ENCODE measurements at regions not wholly inside any gene's neighbourhood (a gene's known extent, or its start where the extent isn't known, plus 50 kb on each side); places are given as distances from the start of the nearest gene placed in this dataset.
"Not testable (repeated sequence)": the region's sequence is repeated elsewhere in the genome, so short reads cannot be mapped to it uniquely, and the experiment has no call there.

- DNase-seq: peak; percentile 4
These were observed 68.5 kb downstream of the CDC14C start for GRCh38 chr7:48992816-48993215.

- peak; percentile 34 for DNase-seq
These were observed 77.3 kb downstream of the CDC14C start for GRCh38 chr7:49001610-49002033.

- DNase-seq: no peak
These were observed 86.4 kb downstream of the CDC14C start for GRCh38 chr7:49010717-49011116.

DNA sequence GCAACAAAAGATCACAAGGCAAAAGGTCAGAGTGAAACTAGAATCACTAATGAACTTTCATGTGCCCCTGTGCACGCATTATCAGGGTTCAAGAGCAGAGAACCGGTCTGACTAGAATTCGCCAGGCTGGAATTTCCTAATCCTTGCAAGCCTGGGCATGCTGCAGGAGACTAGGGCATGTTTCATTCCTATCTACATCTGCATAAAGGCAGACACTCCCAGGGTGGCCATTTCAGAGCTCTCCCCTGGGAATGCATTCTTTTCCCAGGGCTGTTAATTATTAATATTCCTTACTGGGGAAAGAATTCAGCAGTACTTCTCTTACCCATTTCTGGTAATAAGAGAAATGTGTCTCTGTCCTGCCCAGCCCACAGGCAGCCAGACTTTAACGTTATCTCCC, 90.5 kb downstream of the CDC14C start:
- DNase-seq: no peak

GRCh38 chr7:49020145-49020544, 95.8 kb downstream of the CDC14C start:
- no peak for DNase-seq

- DNase-seq: no peak
These were observed 98.1 kb downstream of the CDC14C start for GRCh38 chr7:49022448-49022847.

- DNase-seq: no peak
These were observed 99.3 kb downstream of the CDC14C start for GRCh38 chr7:49023345-49024328.

DNA sequence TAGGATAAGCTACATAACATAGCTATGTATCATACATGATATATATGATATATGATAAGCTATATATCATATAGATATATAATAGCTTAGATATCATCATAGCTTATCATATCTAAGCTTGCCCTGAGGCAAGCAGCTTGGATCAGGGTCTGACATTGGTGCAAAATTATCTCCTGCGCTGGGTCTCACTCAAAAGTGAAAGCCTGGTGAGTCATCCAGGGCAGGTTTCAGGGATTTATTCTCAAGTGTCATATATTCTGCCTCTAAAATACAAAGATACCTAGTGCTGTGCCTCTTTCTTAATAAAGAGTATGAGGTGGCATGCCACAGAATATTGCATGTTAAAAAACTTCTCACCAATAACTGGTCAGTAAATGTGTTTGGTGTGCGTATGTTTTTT, 105.9 kb downstream of the CDC14C start:
- DNase-seq: no peak

GRCh38 chr7:49033140-49033539, 108.8 kb downstream of the CDC14C start:
- DNase-seq: not testable (repeated sequence)

DNA sequence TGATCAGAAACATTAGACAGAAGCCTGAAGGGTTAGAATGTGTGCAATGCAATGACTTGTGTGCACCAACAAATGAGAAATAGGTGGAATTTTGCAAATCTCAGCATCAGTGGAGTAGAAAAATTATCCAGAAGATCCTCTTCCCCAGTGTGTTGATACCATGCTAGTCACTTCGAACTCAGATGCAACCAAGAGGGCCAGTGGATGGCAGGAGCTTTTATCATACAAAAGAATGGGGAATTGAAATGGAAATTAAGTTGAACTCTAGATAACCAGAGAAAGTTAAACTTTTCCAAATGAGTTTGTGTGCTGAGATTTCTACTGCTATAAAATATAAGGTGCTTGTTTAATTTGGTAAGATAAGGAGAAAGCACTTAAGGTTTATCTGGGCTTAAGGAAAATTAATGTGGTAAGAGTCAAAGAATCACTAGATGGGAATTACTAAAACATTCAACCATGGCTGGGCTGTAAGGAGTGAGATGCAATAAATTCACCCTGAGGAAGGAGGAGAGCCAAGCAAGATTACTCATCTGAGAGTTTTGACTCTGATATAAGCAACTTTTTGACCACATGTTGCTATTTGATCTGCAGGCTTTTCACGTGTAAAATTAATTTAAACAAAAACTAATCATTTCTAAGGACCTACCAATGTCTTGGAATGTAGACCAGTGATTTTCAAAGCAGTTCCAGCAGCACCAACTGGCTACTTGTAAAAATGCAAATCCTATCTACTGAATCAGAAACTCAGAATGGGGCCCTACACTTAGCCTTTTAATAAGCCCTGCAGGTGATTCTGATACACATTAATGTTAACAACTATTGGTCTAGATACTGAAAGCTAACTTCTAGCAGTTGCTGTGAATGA, 113.2 kb downstream of the CDC14C start:
- DNase-seq: no peak

DNA sequence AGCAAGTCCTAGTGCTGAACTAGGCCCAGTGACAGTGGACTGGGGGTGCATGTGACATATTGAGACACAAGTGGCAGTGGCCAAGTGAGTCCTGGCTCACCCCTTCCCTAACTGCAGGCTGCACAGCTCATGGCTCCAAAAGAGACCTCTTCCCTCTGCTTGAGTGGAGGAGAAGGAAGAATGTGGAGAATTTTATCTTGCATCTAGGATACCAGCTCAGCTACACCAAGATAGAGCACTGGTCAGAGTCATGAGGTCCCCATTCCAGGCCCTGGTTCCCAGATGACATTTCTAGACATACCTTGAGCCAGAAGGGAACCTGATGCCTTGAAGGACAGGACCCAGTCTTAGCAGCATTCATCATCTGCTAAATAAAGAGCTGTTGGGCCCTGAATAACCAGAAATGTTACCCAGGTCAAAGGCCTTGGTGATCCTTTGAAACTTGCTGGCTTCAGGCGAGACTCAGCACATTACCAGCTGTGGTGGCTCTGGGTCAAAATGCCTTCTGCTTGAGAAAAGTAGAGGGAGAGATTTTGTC, 114.5 kb downstream of the CDC14C start:
- DNase-seq: no peak

DNA sequence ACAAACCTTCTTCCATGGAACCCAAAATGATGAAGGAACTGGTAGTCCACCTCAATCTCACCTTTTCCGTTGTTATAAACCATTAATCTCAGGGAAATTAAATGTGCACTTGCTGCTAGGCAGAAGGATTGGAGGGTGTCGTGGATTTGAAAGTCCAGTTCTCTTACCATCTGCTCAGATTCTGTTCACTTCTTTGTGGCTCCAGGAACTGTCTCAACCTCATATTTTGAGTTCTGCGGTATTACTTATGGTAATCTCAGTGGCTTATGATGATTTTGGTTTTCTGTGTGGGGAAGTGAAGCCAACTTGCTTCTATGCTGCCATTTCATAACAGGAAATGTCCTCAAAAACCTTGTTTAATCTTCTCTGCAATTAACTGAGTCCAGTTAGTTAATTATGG, 136.4 kb downstream of the CDC14C start:
- no peak for DNase-seq

DNA sequence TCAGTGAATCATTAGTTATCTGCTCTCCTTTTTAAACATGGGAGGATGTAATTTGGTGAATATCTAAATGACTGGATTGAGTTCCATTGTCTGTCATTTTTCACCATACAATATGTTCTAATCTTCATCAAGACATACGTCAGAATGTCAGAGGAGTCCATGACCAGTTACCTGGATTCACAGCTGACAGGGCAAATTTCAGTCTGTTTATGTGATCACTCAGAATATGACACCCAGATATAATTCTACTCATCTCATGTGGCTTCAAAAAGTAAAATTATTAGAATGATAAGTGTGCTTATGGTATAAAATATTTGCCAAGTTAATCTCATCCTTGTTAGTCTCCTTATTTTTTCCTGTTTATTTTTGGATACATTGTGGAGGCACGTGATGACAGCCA, 150.2 kb downstream of the CDC14C start:
- no peak for DNase-seq

DNA sequence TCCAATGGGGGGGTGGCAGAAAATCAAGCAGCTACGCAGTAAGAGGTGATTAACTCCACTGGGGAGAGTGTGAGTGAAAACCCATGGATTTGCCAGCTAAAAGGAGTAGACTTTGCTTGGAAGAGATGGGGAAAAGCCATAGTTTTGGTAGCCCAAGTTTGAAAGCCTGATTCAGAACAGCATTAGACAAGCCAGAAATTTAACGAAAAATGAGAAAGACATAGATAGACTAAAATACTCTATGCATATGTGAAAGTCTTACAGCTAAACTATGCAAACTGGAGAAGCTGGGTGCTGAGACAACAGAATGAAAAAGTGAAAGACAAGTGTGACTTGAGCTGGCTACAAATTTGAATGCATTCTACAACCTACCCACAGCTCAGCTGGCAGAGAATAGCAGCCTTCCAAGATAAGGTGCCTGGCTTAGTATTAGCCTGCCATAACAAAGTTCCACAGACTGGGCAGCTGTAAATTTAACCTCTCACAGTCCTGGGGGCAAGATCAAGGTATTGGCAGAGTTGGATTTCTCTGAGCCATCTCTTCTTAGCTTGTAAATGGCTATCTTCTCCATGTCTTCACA, 156.6 kb downstream of the CDC14C start:
- no peak for DNase-seq

DNA sequence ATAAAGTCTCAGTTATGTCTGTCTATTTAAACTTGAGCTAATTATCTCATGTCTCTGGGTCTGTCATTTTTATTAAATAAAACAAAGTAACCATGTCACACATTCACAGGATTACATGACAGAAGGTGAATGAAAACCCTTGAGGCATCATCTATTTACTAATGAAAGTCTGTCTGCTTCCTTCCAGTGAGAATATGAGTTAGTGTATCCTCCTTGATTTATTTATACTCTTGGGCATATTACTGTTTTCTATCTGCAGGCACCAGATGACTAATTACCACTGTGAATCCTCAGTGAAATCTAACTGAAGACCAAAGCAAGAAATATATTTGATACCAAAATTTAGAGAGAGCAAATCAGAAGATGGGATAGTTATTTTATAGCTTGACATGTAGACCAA, 163.7 kb downstream of the CDC14C start:
- DNase-seq: no peak

- no peak for DNase-seq
These were observed 165.4 kb downstream of the CDC14C start for GRCh38 chr7:49089717-49090116.

GRCh38 chr7:49091089-49091488, 166.7 kb downstream of the CDC14C start:
- DNase-seq: no peak

GRCh38 chr7:49091519-49091918, 167.2 kb downstream of the CDC14C start:
- DNase-seq: no peak

- no peak for DNase-seq
These were observed 168.9 kb downstream of the CDC14C start for GRCh38 chr7:49093218-49093617.

GRCh38 chr7:49094866-49095265, 170.5 kb downstream of the CDC14C start:
- no peak for DNase-seq

- DNase-seq: peak; percentile 5
These were observed 175.4 kb downstream of the CDC14C start for GRCh38 chr7:49099587-49100326.

All from NCI-H69 (cell line).